ENCODE measurements at regions not wholly inside any gene's neighbourhood (a gene's known extent, or its start where the extent isn't known, plus 50 kb on each side); places are given as distances from the start of the nearest gene placed in this dataset.

- peaks cover 0 to 5% of the 10 kb centered on the region in 2 experiments; a peak in 1 of 4 replicates for H3K4me1 ChIP-seq (ENCODE audit: control insufficient read depth in 1 of 2, insufficient read depth in 2 of 2, low read depth in 1 of 2, low read length in 1 of 2)
- H3K9me3 ChIP-seq = no peaks in the 10 kb centered on the region
- CTCF ChIA-PET = interaction anchor here (1.1 kb wide), 1 partner anchor 12 kb away, joined by 3 read pairs; no protein-coding TSS in a partner anchor
- TF ChIP-seq SIN3A (IDR thresholded peaks at IDR 0.05; ENCODE audit: borderline replicate concordance, low read depth, low read length) (no peak), EP300 (IDR thresholded peaks at IDR 0.05; ENCODE audit: borderline replicate concordance in 1 of 2, low read depth in 1 of 2, low read length in 1 of 2) (no peak), RFX5 (IDR thresholded peaks at IDR 0.05; ENCODE audit: low read length) (no peak), FOSL2 (IDR thresholded peaks at IDR 0.05; ENCODE audit: borderline replicate concordance, low read depth) (no peak), NRF1 (IDR thresholded peaks at IDR 0.05; ENCODE audit: low read depth, low read length) (no peak), NFIC (IDR thresholded peaks at IDR 0.05; ENCODE audit: borderline replicate concordance) (no peak), CTCF (IDR thresholded peaks at IDR 0.05) (no peak), ELF1 (IDR thresholded peaks at IDR 0.05) (no peak), TEAD4 (IDR thresholded peaks at IDR 0.05; ENCODE audit: borderline replicate concordance, insufficient read depth) (no peak), REST (IDR thresholded peaks at IDR 0.05; ENCODE audit: low read depth, low read length) (no peak), GABPA (IDR thresholded peaks at IDR 0.05; ENCODE audit: low read depth) (no peak), YY1 (IDR thresholded peaks at IDR 0.05; ENCODE audit: low read depth) (no peak), POLR2AphosphoS5 (IDR thresholded peaks at IDR 0.05; ENCODE audit: low read depth, low read length) (no peak), GATA2 (CRISPR knock-in tag; IDR thresholded peaks at IDR 0.05) (no peak)
- TF ChIP-seq, protein P1, sequence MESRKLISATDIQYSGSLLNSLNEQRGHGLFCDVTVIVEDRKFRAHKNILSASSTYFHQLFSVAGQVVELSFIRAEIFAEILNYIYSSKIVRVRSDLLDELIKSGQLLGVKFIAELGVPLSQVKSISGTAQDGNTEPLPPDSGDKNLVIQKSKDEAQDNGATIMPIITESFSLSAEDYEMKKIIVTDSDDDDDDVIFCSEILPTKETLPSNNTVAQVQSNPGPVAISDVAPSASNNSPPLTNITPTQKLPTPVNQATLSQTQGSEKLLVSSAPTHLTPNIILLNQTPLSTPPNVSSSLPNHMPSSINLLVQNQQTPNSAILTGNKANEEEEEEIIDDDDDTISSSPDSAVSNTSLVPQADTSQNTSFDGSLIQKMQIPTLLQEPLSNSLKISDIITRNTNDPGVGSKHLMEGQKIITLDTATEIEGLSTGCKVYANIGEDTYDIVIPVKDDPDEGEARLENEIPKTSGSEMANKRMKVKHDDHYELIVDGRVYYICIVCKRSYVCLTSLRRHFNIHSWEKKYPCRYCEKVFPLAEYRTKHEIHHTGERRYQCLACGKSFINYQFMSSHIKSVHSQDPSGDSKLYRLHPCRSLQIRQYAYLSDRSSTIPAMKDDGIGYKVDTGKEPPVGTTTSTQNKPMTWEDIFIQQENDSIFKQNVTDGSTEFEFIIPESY (IDR thresholded peaks at IDR 0.05; ENCODE audit: borderline replicate concordance, low read depth) = no peak
- TF ChIP-seq, protein P2, sequence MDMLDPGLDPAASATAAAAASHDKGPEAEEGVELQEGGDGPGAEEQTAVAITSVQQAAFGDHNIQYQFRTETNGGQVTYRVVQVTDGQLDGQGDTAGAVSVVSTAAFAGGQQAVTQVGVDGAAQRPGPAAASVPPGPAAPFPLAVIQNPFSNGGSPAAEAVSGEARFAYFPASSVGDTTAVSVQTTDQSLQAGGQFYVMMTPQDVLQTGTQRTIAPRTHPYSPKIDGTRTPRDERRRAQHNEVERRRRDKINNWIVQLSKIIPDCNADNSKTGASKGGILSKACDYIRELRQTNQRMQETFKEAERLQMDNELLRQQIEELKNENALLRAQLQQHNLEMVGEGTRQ (IDR thresholded peaks at IDR 0.05; ENCODE audit: borderline replicate concordance, low read depth, low read length) = no peak
- TF ChIP-seq, protein P3, sequence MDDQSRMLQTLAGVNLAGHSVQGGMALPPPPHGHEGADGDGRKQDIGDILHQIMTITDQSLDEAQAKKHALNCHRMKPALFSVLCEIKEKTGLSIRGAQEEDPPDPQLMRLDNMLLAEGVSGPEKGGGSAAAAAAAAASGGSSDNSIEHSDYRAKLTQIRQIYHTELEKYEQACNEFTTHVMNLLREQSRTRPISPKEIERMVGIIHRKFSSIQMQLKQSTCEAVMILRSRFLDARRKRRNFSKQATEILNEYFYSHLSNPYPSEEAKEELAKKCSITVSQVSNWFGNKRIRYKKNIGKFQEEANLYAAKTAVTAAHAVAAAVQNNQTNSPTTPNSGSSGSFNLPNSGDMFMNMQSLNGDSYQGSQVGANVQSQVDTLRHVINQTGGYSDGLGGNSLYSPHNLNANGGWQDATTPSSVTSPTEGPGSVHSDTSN (IDR thresholded peaks at IDR 0.05) = no peak
- no peaks in the 10 kb centered on the region for H4K20me1 ChIP-seq (ENCODE audit: insufficient read depth)
- no peaks in the 10 kb centered on the region for H3F3A ChIP-seq (replicated peaks; ENCODE audit: insufficient read depth)
- WGBS (ENCODE audit: low lambda C conversion rate) = 85% methylated on average over 3 of the region's 3 CpGs
- no peak overlapping the region for H3K4me2 ChIP-seq
- no peak overlapping the region for H3K4me3 ChIP-seq (ENCODE audit: low read depth in 2 of 2, low read length in 1 of 2)
- no peaks in the 10 kb centered on the region for H3K9me2 ChIP-seq
- no peak for DNase-seq
- H2AFZ ChIP-seq (ENCODE audit: low read depth) = no peak overlapping the region
- POLR2A ChIA-PET = interaction anchor here (0.6 kb wide), 1 partner anchor 469 kb away, joined by 3 read pairs; no protein-coding TSS in a partner anchor
- no peak overlapping the region for H3K9ac ChIP-seq
- H3K79me2 ChIP-seq (ENCODE audit: insufficient read depth) = no peaks in the 10 kb centered on the region
- no peak overlapping the region for H3K27ac ChIP-seq (ENCODE audit: low read depth in 2 of 2, low read length in 1 of 2)
- H3K36me3 ChIP-seq (replicated peaks in 1 of 2; ENCODE audit: control insufficient read depth in 1 of 2, insufficient read depth in 2 of 2, low read length in 1 of 2) = no peaks in the 10 kb centered on the region
- no peaks in the 10 kb centered on the region for H3K27me3 ChIP-seq (ENCODE audit: insufficient read depth)
These were observed 328.3 kb upstream of the IL12A start for GRCh38 chr3:159660326-159660725.
